ENCODE measurements at regions not wholly inside any gene's neighbourhood (a gene's known extent, or its start where the extent isn't known, plus 50 kb on each side); places are given as distances from the start of the nearest gene placed in this dataset.

GRCh38 chr21:38917043-38917774 is 111.5 kb downstream of the ETS2 start:
- no peak for ATAC-seq

GRCh38 chr21:38916214-38916964 is 110.7 kb downstream of the ETS2 start:
- ATAC-seq (no peak), DNase-seq (ENCODE audit: low spot score) (no peak)

More at GRCh38 chr21:38917043-38917774, 111.5 kb downstream of the ETS2 start:
- no peak for DNase-seq (ENCODE audit: low spot score)

GRCh38 chr21:38915546-38915945 is 109.8 kb downstream of the ETS2 start:
- ATAC-seq: no peak
- no peak for DNase-seq (ENCODE audit: low spot score)

- peak; percentile 54 for ATAC-seq
Measured at GRCh38 chr21:38914528-38915293, 109.0 kb downstream of the ETS2 start.

GRCh38 chr21:38913893-38914527 is 108.3 kb downstream of the ETS2 start:
- DNase-seq (ENCODE audit: low spot score): no peak
- ATAC-seq: no peak

More at GRCh38 chr21:38914528-38915293, 109.0 kb downstream of the ETS2 start:
- DNase-seq (ENCODE audit: low spot score): peak; percentile 76

- ATAC-seq (peak; percentile 82), DNase-seq (ENCODE audit: low spot score) (peak; percentile 95)
Measured at GRCh38 chr21:38913120-38913892, 107.6 kb downstream of the ETS2 start.

- ATAC-seq (no peak), DNase-seq (ENCODE audit: low spot score) (no peak)
Measured at GRCh38 chr21:38912789-38913119, 107.0 kb downstream of the ETS2 start.

- ATAC-seq: no peak
- DNase-seq (ENCODE audit: low spot score): no peak
Measured at GRCh38 chr21:38912102-38912629, 106.4 kb downstream of the ETS2 start.

GRCh38 chr21:38911484-38912101 is 105.9 kb downstream of the ETS2 start:
- ATAC-seq: no peak
- DNase-seq (ENCODE audit: low spot score): peak; percentile 59

- ATAC-seq: no peak
- DNase-seq (ENCODE audit: low spot score): peak; percentile 56
Measured at GRCh38 chr21:38910390-38911067, 104.8 kb downstream of the ETS2 start.

- no peak for ATAC-seq
- no peak for DNase-seq (ENCODE audit: low spot score)
Measured at GRCh38 chr21:38909929-38910328, 104.2 kb downstream of the ETS2 start.

- no peak for DNase-seq (ENCODE audit: low spot score)
- ATAC-seq: no peak
Measured at GRCh38 chr21:38909109-38909508, 103.4 kb downstream of the ETS2 start.

GRCh38 chr21:38908537-38908936 is 102.8 kb downstream of the ETS2 start:
- no peak for DNase-seq (ENCODE audit: low spot score)
- ATAC-seq: no peak

- DNase-seq (ENCODE audit: low spot score) (no peak), ATAC-seq (no peak)
Measured at GRCh38 chr21:38905752-38906151, 100.0 kb downstream of the ETS2 start.

GRCh38 chr21:38905328-38905727 is 99.6 kb downstream of the ETS2 start:
- no peak for ATAC-seq
- DNase-seq (ENCODE audit: low spot score): no peak

GRCh38 chr21:38903690-38904139 is 98.0 kb downstream of the ETS2 start:
- ATAC-seq: peak; percentile 72
- peak; percentile 92 for DNase-seq (ENCODE audit: low spot score)

- no peak for ATAC-seq
Measured at GRCh38 chr21:38902608-38903445, 97.1 kb downstream of the ETS2 start.

GRCh38 chr21:38900499-38900898 is 94.8 kb downstream of the ETS2 start:
- DNase-seq (ENCODE audit: low spot score) (no peak), ATAC-seq (no peak)

More at GRCh38 chr21:38902608-38903445, 97.1 kb downstream of the ETS2 start:
- DNase-seq (ENCODE audit: low spot score): no peak

All from left lobe of liver (tissue), 2 donors.